Stomach (tissue), 8 donors: ENCODE measurements at regions not wholly inside any gene's neighbourhood (a gene's known extent, or its start where the extent isn't known, plus 50 kb on each side); places are given as distances from the start of the nearest gene placed in this dataset.

Experiments
- DNase-seq, 2 donors: peaks; one replicate each; pipeline versions ENCODE4 v3.0.0 to v3.0.0-alpha.2; 2013 to 2019
- H3K27ac ChIP-seq, 5 donors: fragments of 200-600 bp in 4 of 5; sonication (generic) in 4 of 5; one replicate each; pipeline ENCODE4 v1.5.1; 2013 to 2019; ENCODE audit warnings: mild to moderate bottlenecking in 1 of 5, moderate library complexity in 1 of 5
- H3K27me3 ChIP-seq, 3 donors: fragments of 200-600 bp; sonication (generic); one replicate each; pipeline ENCODE4 v1.5.1; 2017 to 2019; ENCODE audit warnings: mixed run types in 1 of 3
- H3K36me3 ChIP-seq, 4 donors: fragments of 200-600 bp; sonication (generic); 1 replicate in 3 of 4; 2 replicates in 1 of 4; pipeline ENCODE4 v1.5.1; 2016 to 2019
- H3K4me1 ChIP-seq, 4 donors: fragments of 200-600 bp; sonication (generic); one replicate each; pipeline ENCODE4 v1.5.1; 2016 to 2019
- H3K4me3 ChIP-seq, 4 donors: fragments of 200-600 bp; sonication (generic) in 3 of 4; one replicate each; pipeline ENCODE4 v1.5.1; 2016 to 2019; ENCODE audit warnings: mild to moderate bottlenecking in 1 of 4
- H3K9me3 ChIP-seq, 4 donors: fragments of 200-600 bp; sonication (generic); one replicate each; pipeline ENCODE4 v1.5.1; 2016 to 2019
- CTCF ChIP-seq, 7 experiments: fragments of 450-650 bp in 4 of 7; fragments of 200-600 bp in 3 of 7; sonication (generic) in 3 of 7; IDR thresholded peaks; one replicate each; pipeline ENCODE4 v1.5.1; 2016 to 2019; ENCODE audit warnings: antibody characterized with exemption in 7 of 7, control low read depth in 2 of 7, mild to moderate bottlenecking in 1 of 7
- EP300 ChIP-seq: sonication (generic); formaldehyde crosslinking; IDR thresholded peaks from one replicate; pipeline ENCODE4 v1.6.1; 2017; ENCODE audit warnings: antibody characterized with exemption
- POLR2A ChIP-seq, 4 donors: fragments of 450-650 bp; IDR thresholded peaks; one replicate each; pipeline ENCODE4 v1.6.1; 2016; ENCODE audit warnings: antibody characterized with exemption in 4 of 4, control low read depth in 2 of 4, mild to moderate bottlenecking in 1 of 4, moderate library complexity in 1 of 4
- POLR2AphosphoS5 ChIP-seq, 3 donors: sonication (generic); formaldehyde crosslinking; IDR thresholded peaks; one replicate each; pipeline ENCODE4 v1.6.1; 2016; ENCODE audit warnings: antibody characterized with exemption in 3 of 3
- WGBS, 5 donors: extraction: QIAGEN DNeasy Blood & Tissue Kit in 3 of 5; methylation state at CpG; one replicate each; pipeline versions ENCODE4 v1.1.5 to v1.1.7; 2013 to 2018; 5-methylcytosine and 5-hydroxymethylcytosine counted together
- intact Hi-C: fragments of 100-400 bp; cut with DNase I; formaldehyde crosslinking; loops from one replicate; pipeline ENCODE4 v1.15.1; 2023; ENCODE audit warnings: low total_unique reads
- donor health status: healthy with polysubstance abuse.
- donor health status: Bipolar disorder and iron deficiency.
- donor health status: healthy.

- TF ChIP-seq POLR2AphosphoS5 (IDR thresholded peaks at IDR 0.05) (no peak), CTCF (IDR thresholded peaks at IDR 0.05) (no peak), POLR2A (IDR thresholded peaks at IDR 0.05) (no peak), EP300 (no peak)
- no peaks in the 10 kb centered on the region for H3K27me3 ChIP-seq
- no peak overlapping the region for H3K27ac ChIP-seq
- intact Hi-C loops, result no loop called here
- WGBS, 5 donors, result 73 to 82% (median 80%) methylated on average over 3 of the region's 3 CpGs
- no peaks in the 10 kb centered on the region for H3K9me3 ChIP-seq
- no peaks in the 10 kb centered on the region for H3K4me1 ChIP-seq
- no peak for DNase-seq
- no peak overlapping the region for H3K4me3 ChIP-seq
- no peaks in the 10 kb centered on the region for H3K36me3 ChIP-seq
These were observed 474.5 kb upstream of the ADGRL2 start for GRCh38 chr1:81326212-81326611.

- no peaks in the 10 kb centered on the region for H3K27me3 ChIP-seq
- H3K4me1 ChIP-seq, result no peaks in the 10 kb centered on the region
- intact Hi-C loops, result no loop called here
- no peak for TF ChIP-seq POLR2AphosphoS5 (IDR thresholded peaks at IDR 0.05)
- no peak for TF ChIP-seq EP300
- TF ChIP-seq CTCF (IDR thresholded peaks at IDR 0.05), result no peak
- H3K9me3 ChIP-seq, result no peaks in the 10 kb centered on the region
- no peaks in the 10 kb centered on the region for H3K36me3 ChIP-seq
- no peak overlapping the region for H3K4me3 ChIP-seq
- no peak for DNase-seq
- WGBS, 5 donors, result 54 to 67% (median 63%) methylated on average over 3 of the region's 3 CpGs
- no peak overlapping the region for H3K27ac ChIP-seq
These were observed 475.3 kb upstream of the ADGRL2 start for GRCh38 chr1:81325397-81325796.

- Histone ChIP-seq H3K27me3 (no peaks in the 10 kb centered on the region), H3K36me3 (no peaks in the 10 kb centered on the region), H3K27ac (no peak overlapping the region), H3K4me1 (no peaks in the 10 kb centered on the region), H3K9me3 (no peaks in the 10 kb centered on the region), H3K4me3 (no peak overlapping the region)
- TF ChIP-seq POLR2AphosphoS5 (IDR thresholded peaks at IDR 0.05) (no peak), POLR2A (IDR thresholded peaks at IDR 0.05) (no peak)
- 87 to 94% (median 91%) methylated on average over 5 of the region's 5 CpGs for WGBS, 5 donors
- intact Hi-C loops, result no loop called here
- DNase-seq, result no peak
These were observed 476.9 kb upstream of the ADGRL2 start for GRCh38 chr1:81323862-81324261.

GRCh38 chr1:81317191-81317590 lies 483.5 kb upstream of the ADGRL2 start:
- no peak overlapping the region for H3K27ac ChIP-seq
- H3K27me3 ChIP-seq, result no peaks in the 10 kb centered on the region
- no peaks in the 10 kb centered on the region for H3K36me3 ChIP-seq
- TF ChIP-seq CTCF (IDR thresholded peaks at IDR 0.05), result no peak
- TF ChIP-seq POLR2AphosphoS5 (IDR thresholded peaks at IDR 0.05), result no peak
- no peak for TF ChIP-seq POLR2A (IDR thresholded peaks at IDR 0.05)
- TF ChIP-seq EP300, result no peak
- intact Hi-C loops, result no loop called here
- H3K4me1 ChIP-seq, result no peaks in the 10 kb centered on the region
- no peaks in the 10 kb centered on the region for H3K9me3 ChIP-seq
- no peak for DNase-seq
- H3K4me3 ChIP-seq, result no peak overlapping the region
- 83 to 94% (median 92%) methylated on average over 1 of the region's 1 CpG for whole genome bisulfite sequencing, 5 donors

GRCh38 chr1:81314513-81315233 lies 486.1 kb upstream of the ADGRL2 start:
- H3K9me3 ChIP-seq, result no peaks in the 10 kb centered on the region
- intact Hi-C loops, result no loop called here
- peak in 1 of 2 donors; percentile 13 for DNase-seq
- WGBS, 5 donors, result 76 to 86% (median 85%) methylated on average over 2 of the region's 2 CpGs
- no peak overlapping the region for H3K4me3 ChIP-seq
- no peak overlapping the region for H3K27ac ChIP-seq
- H3K27me3 ChIP-seq, result no peaks in the 10 kb centered on the region
- H3K4me1 ChIP-seq, result no peaks in the 10 kb centered on the region
- TF ChIP-seq EP300, result no peak
- TF ChIP-seq CTCF (IDR thresholded peaks at IDR 0.05), result no peak
- TF ChIP-seq POLR2A (IDR thresholded peaks at IDR 0.05), result no peak
- no peak for TF ChIP-seq POLR2AphosphoS5 (IDR thresholded peaks at IDR 0.05)
- H3K36me3 ChIP-seq, result no peaks in the 10 kb centered on the region
